ENCODE measurements at regions not wholly inside any gene's neighbourhood (a gene's known extent, or its start where the extent isn't known, plus 50 kb on each side); places are given as distances from the start of the nearest gene placed in this dataset.
A peak's percentile ranks its signal among the peaks of the same experiment; 100 is the strongest.
"Not testable (repeated sequence)": the region's sequence is repeated elsewhere in the genome, so short reads cannot be mapped to it uniquely, and the experiment has no call there.

DNA sequence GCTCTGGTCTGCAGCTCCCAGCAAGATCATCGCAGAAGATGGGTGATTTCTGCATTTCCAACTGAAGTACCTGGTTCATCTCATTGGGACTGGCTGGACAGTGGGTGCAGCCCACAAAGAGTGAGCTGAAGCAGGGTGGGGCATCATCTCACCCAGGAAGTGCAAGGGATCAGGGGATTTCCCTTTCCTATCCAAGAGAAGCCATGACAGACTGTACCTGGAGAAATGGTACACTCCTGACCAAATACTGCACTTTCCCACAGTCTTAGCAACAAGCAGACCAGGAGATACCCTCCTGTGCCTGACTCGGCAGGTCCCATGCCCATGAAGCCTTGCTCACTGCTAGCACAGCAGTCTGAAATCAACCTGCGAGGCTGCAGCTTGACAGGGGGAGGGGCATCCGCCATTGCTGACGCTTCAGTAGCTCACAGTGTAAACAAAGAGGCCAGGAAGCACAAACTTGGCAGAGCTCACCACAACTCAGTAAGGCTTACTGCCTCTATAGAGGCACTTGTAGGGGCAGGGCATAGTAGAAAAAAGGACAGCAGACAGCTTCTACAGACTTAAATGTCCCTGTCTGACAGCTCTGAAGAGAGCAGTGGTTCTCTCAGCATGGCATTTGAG lies 60.5 kb downstream of the AREG start:
- DNase-seq = peak; percentile 59

GRCh38 chr4:74509363-74509762 lies 64.4 kb downstream of the AREG start:
- DNase-seq = not testable (repeated sequence)

- no peak for DNase-seq
These were observed 71.4 kb downstream of the AREG start for GRCh38 chr4:74516303-74516702.

DNA sequence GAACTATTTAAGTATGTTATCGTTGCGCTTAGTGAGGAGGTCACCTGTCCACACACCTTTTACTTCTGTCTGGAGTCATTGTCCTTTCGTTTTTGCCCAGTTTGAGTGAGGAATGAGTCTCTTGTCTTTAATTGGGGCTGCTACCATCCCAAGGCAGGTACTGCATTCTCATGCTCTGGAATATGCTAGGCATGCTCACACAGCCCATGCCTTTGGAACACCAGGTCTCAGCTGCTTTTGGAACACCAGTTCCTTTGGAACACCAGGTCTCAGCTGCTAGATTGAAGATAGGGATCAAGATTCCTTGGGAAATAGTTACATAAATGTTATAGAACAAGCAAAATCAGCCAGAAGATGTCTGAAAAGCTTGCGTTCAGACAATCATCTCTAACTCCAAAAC lies 73.1 kb downstream of the AREG start:
- DNase-seq = no peak

DNA sequence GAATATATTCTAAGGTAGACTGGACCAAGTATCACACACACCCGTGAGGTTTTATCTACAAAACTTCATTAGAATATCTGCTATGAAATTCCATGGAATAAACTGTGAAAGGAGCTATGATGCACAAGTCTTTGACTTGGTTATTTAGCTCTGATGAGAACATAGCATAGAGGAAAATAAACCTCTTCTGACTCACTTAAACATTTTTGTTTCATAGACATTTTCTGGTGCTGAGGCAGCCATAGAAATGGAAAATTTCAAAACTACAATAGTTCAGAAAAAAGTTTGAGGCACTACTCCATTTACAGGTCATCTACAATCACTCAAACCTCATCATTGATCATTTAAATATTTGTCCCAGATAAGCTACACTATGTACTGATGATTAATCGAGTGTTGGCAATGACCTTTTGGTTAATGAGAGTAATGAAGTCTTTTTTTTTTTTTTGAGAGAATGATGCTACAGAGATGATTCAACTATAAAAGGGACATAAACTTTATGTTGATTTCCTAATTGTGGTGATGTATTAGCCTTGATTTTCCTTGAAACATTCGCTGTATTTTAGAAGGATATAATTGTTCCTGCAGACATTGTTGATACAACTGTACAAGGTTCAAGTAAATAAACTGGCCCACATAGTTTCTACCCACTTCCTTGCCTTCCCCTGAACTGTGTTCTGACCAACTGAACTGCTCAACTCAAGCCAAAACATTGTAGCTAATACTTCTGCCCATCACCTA lies 77.5 kb downstream of the AREG start:
- no peak for DNase-seq

DNA sequence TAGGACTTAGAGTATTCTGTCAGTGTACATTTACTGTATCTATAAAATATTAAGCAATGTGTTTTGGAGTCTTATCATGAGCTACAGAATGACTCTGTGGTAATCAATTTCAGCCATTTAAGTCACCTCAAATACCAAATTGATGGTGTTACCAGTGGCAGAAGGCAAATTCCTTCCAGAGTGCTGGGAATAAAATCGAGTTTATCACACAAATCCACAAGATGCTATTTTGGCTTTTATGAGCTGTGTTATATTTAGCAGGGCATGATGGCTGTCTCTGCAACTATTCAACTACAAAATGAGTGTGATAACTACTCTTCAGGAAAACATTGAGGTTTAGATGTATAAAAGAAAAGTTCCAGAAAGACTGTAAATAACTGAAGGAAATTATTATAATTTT lies 78.2 kb downstream of the AREG start:
- no peak for DNase-seq

- DNase-seq = no peak
These were observed 80.0 kb downstream of the AREG start for GRCh38 chr4:74524985-74525384.

DNA sequence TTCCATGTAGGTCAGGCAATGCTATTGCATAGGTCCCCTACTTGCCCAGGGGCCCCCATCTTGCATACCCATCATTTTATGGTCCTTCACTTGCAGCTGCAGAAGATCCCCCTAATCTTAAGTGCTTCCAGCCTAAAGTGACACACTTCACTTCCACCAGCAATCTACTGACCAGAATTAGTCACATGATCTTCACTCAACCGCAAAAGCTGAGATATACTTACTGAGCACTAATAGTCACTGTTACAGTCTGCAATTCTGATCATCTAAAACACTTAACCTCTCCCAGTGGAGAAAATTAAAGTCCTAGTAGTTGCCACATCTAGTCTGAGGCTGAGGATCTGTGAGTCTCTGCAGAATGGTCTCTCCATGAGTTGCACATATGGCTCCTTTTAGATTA lies 82.1 kb downstream of the AREG start:
- DNase-seq = peak; percentile 95

- no peak for DNase-seq
These were observed 83.2 kb downstream of the AREG start for GRCh38 chr4:74528178-74528577.

DNA sequence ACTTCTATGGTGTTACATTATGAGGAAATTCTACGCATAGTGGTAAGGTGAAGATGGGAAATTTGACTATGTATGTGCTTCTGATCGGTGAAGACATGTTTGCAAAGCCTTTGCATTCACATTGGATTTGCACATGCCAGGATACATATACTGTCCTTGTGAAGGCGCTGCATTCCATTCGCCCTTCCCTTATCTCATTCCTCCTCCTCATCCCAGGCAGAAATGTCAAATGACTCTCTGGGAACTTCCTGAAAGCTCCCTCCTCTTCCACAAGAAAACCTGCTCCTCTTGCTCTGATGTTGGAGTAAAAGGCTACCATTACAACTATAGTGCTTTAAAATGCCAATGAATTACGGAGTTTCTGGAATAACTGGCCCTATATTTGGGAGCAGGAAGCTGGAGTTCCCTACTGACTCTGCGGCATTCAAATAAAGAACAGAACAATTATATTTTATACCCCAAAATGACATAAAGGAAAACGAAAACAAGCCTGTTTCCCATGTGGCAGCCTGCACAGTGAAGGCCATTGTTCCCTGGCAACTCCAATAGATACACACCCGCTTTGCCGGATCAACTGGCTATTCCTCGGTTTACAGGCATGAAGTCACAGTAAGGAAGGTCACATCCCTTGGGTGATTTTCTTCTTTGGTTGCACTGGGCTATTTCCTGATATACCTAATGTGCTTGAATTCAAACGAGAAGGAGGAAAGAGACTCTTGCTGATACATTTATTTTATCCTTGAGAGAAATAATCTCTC lies 84.5 kb downstream of the AREG start:
- DNase-seq = no peak

DNA sequence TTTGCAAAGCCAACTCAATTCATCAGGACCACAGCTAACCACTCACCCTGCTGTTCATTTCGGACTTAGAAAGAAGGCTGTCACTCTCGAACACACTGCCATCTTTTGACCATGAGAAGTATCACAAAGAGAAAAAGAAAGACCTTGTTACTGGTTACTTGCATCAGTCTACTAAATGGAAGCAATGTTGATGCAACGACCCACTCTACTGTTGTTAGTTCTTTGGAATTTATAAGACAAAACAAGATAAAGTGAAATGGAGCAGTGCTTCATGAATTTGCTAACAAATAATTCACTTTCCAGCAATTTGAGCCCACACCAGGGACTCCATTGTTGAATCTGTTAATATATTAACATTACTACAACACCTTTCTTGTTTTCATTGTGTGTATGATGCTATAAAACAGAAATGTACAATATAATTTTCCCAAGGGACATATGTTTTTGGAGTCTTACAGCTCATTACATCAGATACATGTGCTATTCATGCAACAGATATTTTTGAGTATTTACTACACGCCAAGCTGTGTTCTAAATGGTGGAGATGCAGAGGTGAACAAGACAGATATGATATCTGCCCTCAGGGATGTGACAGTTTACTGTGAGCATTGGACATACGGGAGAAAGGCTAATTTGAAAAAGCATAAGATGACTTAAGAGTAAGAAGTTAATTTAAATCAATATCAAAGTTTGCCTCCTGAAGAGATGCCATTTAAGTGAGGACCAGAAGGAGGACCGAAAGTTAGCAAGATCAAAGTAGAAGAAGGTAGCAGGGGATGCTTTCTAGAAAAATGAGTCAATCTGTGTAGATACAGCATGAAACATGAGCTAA lies 87.2 kb downstream of the AREG start:
- DNase-seq = peak; percentile 27

DNA sequence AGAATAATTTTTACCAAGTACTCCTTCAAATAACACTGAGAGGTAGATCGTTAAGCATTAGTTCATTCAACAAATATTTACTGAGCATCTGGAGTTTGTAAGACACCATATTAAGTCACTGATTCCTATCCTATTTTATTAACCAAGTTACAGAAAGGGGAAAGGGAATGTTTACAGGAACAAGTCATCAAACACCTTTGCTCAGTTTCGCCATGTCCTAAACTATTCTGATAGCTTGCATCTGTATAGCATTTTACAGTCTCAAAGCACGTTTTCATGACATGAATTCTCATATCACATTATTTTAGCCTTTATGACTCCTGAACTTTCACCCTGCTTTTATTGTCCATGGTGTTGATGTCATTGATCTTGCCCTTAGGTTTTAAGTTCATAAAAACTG lies 89.2 kb downstream of the AREG start:
- no peak for DNase-seq

DNA sequence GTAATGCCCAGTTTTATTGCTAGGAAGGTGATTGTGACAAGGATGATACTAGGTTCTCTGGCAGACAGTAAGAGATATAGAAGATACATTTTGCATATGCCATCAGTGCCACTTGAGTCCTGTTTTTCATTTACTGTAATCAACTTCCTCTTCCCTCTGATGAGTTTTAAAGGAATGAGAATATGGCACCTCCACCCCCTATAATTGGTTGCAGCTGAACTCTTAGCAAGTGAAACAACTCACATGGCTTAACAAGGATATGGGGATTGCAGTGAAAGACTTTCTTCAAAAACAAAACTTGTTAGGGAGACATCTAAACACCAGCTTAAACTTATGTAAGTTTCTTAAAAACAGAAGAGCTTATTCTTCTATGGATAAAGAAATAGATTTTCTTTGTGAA lies 90.0 kb downstream of the AREG start:
- DNase-seq = no peak

DNA sequence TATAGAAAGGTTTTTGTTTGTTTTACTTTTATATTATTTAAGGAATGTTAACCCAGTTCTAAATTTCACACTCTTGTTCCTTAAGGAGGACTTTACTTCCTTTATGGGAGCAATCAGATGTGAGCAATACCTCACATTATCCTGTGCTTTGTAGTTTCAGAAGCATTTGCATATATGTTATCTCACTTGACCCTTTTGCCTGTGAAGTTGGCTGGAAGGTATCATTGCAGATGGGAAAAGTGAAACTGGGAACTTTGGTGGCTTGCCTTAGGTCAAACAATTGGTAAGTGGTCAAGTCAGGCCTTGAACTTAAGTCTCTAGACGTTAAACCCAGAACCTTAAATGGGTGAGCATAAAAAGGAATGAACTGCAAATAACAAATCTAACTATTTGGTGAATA lies 90.6 kb downstream of the AREG start:
- no peak for DNase-seq

DNA sequence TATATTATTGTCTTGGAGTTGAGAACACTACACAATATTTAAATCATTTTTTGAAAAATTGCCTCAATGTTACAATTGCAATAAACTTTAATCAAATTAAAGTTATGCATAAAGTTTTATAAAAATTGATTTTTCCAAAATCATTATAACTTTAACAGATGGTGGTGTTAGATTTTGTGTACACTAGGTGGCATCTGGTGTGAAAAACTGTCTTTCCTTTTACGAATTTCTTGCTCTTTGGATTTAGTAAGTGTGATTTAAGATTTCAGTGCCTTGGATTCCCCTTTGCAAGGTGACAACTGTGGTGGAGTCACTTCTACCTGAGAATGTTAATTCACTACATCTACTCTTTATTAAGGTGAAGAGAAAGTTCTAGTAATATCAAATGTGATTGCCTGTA lies 91.6 kb downstream of the AREG start:
- no peak for DNase-seq

DNA sequence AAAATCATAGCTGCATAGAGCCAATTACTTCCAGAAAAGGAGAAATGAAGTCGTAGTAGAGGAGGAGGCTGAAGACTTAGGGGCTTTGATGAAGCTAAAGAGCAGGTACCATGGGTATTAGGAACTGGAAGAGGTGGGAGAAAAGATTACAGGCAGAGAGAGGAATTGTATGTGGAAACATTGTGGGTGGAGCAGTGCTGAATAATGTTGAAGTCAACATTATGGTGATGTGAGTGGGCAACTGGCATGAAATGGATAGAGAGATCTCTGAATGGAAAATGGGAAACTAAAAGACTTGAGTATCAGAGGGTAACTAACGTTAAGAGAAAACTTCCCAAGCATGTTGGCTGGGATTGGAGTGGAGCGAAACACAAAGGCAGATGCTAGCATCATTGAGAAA lies 92.5 kb downstream of the AREG start:
- no peak for DNase-seq

GRCh38 chr4:74539044-74539790 lies 94.3 kb downstream of the AREG start:
- DNase-seq = no peak

GRCh38 chr4:74540193-74540592 lies 95.3 kb downstream of the AREG start:
- no peak for DNase-seq

- DNase-seq = no peak
These were observed 96.7 kb downstream of the AREG start for GRCh38 chr4:74541667-74542066.

GRCh38 chr4:74543231-74543781 lies 98.4 kb downstream of the AREG start:
- DNase-seq = no peak

- no peak for DNase-seq
These were observed 99.0 kb downstream of the AREG start for GRCh38 chr4:74543983-74544382.

All from NCI-H187 treated with DMSO at 0.1 percent for 48 hours (cell line).